Adipocyte (in vitro differentiated cells): ENCODE measurements at regions not wholly inside any gene's neighbourhood (a gene's known extent, or its start where the extent isn't known, plus 50 kb on each side); places are given as distances from the start of the nearest gene placed in this dataset.
A peak's percentile ranks its signal among the peaks of the same experiment; 100 is the strongest.
"Not testable (repeated sequence)": the region's sequence is repeated elsewhere in the genome, so short reads cannot be mapped to it uniquely, and the experiment has no call there.

Experiments used
- DNase-seq: peaks from one replicate; pipeline ENCODE4 v3.0.0-alpha.2; 2015; ENCODE audit warnings: low read depth
- H3K27me3 ChIP-seq: replicated peaks from 2 replicates; pipeline ENCODE4 v1.7.0; 2013; ENCODE audit warnings: mild to moderate bottlenecking, low read length, moderate library complexity; ENCODE audit not compliant: control insufficient read depth, insufficient read depth
- H3K36me3 ChIP-seq: 2 replicates; pipeline ENCODE4 v1.7.0; 2013; ENCODE audit warnings: low read length, mild to moderate bottlenecking, moderate library complexity; ENCODE audit not compliant: control insufficient read depth, insufficient read depth, severe bottlenecking
- H3K4me1 ChIP-seq: 2 replicates; pipeline ENCODE4 v1.7.0; 2013; ENCODE audit warnings: mild to moderate bottlenecking, low read length, moderate library complexity; ENCODE audit not compliant: control insufficient read depth, insufficient read depth
- H3K4me3 ChIP-seq: 2 replicates; pipeline ENCODE4 v1.7.0; 2013; ENCODE audit warnings: mild to moderate bottlenecking, low read length, moderate library complexity
- H3K9ac ChIP-seq: 2 replicates; pipeline ENCODE4 v1.7.0; 2013; ENCODE audit warnings: mild to moderate bottlenecking, low read length, moderate library complexity
- H3K9me3 ChIP-seq: 2 replicates; pipeline ENCODE4 v1.7.0; 2013; ENCODE audit warnings: mild to moderate bottlenecking, low read length, moderate library complexity; ENCODE audit not compliant: control insufficient read depth

DNA sequence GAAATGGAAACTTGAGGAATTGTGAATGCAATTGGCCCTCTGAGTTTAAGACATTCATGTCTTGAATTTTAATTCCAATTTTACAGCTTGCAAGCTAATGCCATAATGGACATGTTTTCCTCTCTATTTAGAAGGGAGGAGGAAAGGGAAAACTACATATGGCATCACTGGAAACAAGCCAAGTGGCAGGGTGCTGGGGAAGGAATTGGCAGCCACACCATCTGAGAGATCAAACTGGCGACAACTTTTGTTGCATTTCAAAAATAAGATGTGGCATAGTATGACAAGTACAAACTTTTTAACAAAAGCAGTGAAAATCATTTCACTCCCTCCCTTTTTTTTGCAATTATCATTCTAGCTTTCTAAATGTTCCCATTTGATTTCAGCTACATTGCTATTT lies 615.6 kb downstream of the CENPC start:
- no peaks in the 10 kb centered on the region for H3K4me1 ChIP-seq
- no peaks in the 10 kb centered on the region for H3K27me3 ChIP-seq
- H3K4me3 ChIP-seq: no peak overlapping the region
- no peak overlapping the region for H3K9ac ChIP-seq
- no peaks in the 10 kb centered on the region for H3K9me3 ChIP-seq
- H3K36me3 ChIP-seq: no peaks in the 10 kb centered on the region
- no peak for DNase-seq

DNA sequence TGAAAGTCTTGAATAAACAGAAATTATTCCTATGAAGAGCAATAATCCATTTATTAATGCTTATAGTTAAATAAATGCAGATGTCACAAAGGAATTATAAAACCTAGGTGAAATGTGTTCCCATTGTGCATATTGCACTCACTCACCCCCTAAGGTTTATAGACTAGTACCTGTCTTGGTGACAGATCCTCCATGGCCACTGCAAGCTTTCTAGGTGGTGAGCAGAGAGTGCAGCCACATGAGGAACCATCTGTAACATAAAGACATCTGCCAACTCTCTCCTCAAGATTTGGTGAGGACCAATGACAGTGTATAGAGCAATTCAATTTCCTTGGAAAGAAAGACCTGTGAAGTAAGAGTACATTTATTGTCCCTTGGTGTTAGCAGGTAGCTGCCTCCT lies 616.4 kb downstream of the CENPC start:
- not testable (repeated sequence) for DNase-seq, H3K9me3 ChIP-seq, H3K4me3 ChIP-seq, H3K36me3 ChIP-seq, H3K9ac ChIP-seq, H3K4me1 ChIP-seq, H3K27me3 ChIP-seq

DNA sequence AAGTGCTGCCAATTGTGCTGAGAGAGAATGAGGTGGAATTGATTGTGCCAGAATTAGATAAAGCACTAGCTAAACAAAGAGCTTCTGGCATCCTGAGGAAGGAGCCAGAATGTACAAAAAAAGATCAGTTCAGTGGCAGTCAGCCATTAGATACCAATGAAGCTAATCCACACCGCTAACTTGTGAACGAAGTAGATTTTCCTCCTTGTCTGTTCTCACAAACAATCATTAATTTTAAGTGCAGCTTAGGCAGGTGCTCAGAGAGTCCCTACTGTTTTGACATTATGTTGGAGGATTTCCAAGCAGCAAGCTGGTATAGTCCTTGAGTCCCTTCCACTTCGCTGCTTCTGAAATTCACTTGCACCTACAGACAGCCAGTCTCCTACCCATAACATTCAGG lies 617.4 kb downstream of the CENPC start:
- H3K4me3 ChIP-seq: no peak overlapping the region
- no peaks in the 10 kb centered on the region for H3K9me3 ChIP-seq
- no peak for DNase-seq
- no peaks in the 10 kb centered on the region for H3K36me3 ChIP-seq
- no peaks in the 10 kb centered on the region for H3K27me3 ChIP-seq
- no peak overlapping the region for H3K9ac ChIP-seq
- H3K4me1 ChIP-seq: no peaks in the 10 kb centered on the region

DNA sequence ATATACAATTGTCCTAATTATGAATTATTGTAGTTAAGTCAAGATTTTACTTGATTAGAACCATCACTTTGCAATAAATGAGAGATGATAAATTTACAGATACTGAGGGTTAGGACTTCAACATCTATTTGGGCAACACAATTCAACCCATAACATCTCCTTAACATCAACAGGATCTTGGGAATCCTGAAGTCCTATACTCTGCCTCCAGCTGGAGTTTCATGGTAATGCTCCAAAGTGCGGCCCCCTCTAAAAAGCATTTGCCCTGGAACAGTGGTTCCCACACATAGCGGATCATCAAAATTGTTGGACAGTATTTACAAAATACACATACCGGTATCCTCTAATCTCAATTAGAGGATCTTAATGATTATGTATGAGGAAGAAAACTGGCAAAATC lies 618.6 kb downstream of the CENPC start:
- Histone ChIP-seq H3K9me3 (no peaks in the 10 kb centered on the region), H3K4me1 (no peaks in the 10 kb centered on the region), H3K36me3 (no peaks in the 10 kb centered on the region), H3K9ac (no peak overlapping the region), H3K27me3 (no peaks in the 10 kb centered on the region), H3K4me3 (no peak overlapping the region)
- DNase-seq: no peak

DNA sequence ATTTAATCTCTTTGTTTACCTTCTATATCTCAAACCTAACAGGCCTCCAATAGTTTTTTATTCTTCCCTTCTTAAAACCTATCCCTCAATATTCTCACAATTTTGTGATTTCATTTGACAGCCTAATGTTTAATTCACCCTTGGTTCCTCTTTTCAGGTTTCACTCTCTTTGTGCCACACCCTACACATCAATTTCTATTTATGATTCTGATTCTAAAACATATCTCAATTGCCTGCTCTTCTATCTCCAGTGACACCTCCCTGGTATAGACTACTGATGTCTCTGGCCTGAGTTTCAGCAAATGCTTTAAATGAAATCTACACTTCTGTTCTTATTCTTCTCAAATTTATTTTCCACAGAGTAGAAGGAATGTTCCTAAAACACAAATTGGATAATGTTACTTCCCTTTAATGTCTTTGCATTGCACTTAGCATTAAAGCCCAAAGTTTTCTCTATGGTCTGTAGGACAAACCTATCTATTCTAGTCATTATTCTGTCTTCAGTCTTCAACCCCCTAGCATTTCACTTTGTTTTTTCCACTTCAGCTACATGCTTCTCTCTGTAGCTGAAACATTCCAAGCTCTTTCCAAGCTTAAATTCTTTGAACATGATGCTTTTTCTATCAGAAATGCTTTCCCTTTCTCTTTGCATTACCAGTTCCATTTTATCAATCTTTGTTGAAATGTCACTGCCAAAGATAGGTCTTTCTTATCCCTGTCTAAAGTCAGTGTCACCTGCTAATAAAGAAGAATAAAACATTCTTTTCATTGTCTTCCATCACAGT lies 622.0 kb downstream of the CENPC start:
- no peaks in the 10 kb centered on the region for H3K27me3 ChIP-seq
- H3K36me3 ChIP-seq: no peaks in the 10 kb centered on the region
- no peaks in the 10 kb centered on the region for H3K4me1 ChIP-seq
- H3K9me3 ChIP-seq: no peaks in the 10 kb centered on the region
- DNase-seq: peak; percentile 48
- no peak overlapping the region for H3K4me3 ChIP-seq
- no peak overlapping the region for H3K9ac ChIP-seq

DNA sequence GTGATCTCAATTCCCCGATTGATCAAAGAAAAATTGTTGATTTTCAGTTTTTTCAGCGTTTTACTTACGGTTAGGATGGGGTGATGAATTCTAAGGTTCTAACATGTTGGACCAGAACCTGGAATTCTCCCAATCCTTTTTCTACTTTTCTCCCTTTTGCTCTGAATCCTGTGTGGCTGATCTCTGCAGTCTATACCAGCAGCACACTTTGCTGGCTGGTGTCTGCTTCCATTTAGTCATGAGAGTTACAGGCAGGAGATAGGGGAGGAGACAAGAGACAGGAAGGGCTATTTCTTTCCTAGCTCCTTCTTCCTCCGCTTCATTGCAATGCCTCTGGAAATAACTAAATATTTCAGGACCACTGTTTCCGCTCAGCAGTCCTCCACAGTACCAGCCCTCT lies 623.9 kb downstream of the CENPC start:
- H3K4me1 ChIP-seq: no peaks in the 10 kb centered on the region
- no peak overlapping the region for H3K4me3 ChIP-seq
- H3K9ac ChIP-seq: no peak overlapping the region
- H3K36me3 ChIP-seq: no peaks in the 10 kb centered on the region
- H3K9me3 ChIP-seq: no peaks in the 10 kb centered on the region
- no peaks in the 10 kb centered on the region for H3K27me3 ChIP-seq
- DNase-seq: no peak

DNA sequence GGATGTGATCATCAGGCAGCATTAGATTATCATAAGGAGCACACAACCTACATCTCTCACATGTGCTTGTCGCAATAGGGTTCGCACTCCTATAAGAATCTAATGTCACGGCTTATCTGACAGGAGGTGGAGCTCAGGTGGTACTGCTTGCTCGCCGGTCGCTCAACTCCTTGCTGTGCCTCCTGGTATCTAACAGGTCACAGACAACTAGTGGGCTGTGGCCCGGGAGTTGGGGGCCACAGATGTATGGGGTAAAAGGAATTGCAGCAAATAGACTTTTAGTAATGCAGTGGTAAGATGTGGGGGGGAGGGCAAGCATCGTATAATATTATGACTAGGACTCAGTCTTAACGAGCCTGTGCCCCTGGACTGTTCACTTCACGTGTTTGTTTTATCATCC lies 624.8 kb downstream of the CENPC start:
- no peaks in the 10 kb centered on the region for H3K4me1 ChIP-seq
- no peak overlapping the region for H3K9ac ChIP-seq
- no peaks in the 10 kb centered on the region for H3K9me3 ChIP-seq
- no peaks in the 10 kb centered on the region for H3K36me3 ChIP-seq
- H3K27me3 ChIP-seq: no peaks in the 10 kb centered on the region
- DNase-seq: no peak
- H3K4me3 ChIP-seq: no peak overlapping the region

DNA sequence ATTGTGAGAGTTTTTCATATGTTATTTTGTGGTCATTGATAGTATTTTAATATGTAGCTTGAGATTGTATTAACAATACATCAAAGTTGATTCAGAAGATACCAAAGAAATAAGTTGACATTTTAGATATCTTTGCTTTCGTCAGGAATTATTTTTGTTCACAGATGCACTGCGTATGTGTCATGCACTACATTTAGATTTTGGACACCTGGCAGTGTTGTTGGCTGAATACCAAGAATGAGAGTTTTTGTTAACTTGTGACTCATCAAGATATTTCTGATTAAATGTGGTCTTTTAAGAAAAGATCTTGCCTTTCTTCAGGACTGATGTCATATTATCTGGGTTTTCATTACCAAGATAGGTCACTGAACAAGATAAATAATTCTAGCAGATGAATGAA lies 633.4 kb downstream of the CENPC start:
- H3K27me3 ChIP-seq: no peaks in the 10 kb centered on the region
- no peak overlapping the region for H3K9ac ChIP-seq

DNA sequence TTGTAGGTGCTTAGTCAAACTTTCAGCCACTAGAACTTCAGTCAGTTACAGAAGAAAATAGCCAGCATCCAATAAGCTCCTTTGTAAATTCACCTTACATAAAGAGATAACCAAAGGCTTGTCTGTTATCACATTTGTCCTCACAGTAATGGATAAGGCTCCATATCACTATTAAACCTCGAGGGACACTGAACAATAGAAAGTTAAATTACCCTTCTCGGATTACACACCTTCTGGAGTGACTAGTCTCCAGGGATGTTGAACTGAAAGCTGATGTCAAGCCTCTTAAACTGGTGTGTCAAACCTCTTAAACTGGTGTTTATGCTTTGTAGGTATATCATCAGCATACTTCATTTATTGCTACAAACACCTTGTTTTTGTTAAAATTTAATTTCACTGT lies 639.0 kb downstream of the CENPC start:
- H3K4me3 ChIP-seq: no peak overlapping the region
- no peak overlapping the region for H3K9ac ChIP-seq
- no peak for DNase-seq
- H3K27me3 ChIP-seq: no peaks in the 10 kb centered on the region
- H3K36me3 ChIP-seq: no peaks in the 10 kb centered on the region
- H3K9me3 ChIP-seq: no peaks in the 10 kb centered on the region
- H3K4me1 ChIP-seq: no peaks in the 10 kb centered on the region

More for the DNA sequence above, 633.4 kb downstream of the CENPC start:
- Histone ChIP-seq H3K9me3 (no peaks in the 10 kb centered on the region), H3K4me3 (no peak overlapping the region), H3K36me3 (no peaks in the 10 kb centered on the region), H3K4me1 (no peaks in the 10 kb centered on the region)
- peak; percentile 44 for DNase-seq

DNA sequence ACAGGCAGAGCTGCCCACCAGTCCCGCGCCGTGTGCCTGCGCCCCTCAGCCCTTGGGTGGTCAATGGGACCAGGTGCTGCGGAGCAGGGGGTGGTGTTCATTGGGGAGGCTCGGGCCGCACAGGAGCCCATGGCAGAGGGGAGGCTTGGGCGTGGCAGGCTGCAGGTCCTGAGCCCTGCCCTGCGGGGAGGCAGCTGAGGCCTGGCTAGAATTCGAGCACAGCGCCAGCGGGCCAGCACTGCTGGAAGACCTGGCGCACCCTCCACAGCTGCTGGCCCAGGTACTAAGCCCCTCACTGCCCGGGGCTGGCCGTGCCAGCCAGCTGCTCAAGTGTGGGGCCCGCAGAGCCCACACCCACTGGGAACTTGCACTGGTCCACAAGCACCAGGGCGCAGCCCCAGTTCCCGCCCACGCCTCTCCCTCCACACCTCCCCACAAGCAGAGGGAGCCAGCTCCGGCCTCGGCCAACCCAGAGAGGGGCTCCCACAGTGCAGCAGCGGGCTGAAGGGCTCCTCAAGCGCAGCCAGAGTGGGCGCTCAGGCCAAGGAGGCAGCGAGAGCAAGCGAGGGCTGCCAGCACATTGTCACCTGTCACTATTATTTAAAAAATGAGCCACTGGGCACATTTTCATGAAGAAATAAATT lies 645.8 kb downstream of the CENPC start:
- H3K9me3 ChIP-seq: no peaks in the 10 kb centered on the region
- no peak overlapping the region for H3K9ac ChIP-seq
- no peak for DNase-seq
- H3K36me3 ChIP-seq: no peaks in the 10 kb centered on the region
- no peaks in the 10 kb centered on the region for H3K27me3 ChIP-seq
- H3K4me3 ChIP-seq: no peak overlapping the region
- H3K4me1 ChIP-seq: no peaks in the 10 kb centered on the region

DNA sequence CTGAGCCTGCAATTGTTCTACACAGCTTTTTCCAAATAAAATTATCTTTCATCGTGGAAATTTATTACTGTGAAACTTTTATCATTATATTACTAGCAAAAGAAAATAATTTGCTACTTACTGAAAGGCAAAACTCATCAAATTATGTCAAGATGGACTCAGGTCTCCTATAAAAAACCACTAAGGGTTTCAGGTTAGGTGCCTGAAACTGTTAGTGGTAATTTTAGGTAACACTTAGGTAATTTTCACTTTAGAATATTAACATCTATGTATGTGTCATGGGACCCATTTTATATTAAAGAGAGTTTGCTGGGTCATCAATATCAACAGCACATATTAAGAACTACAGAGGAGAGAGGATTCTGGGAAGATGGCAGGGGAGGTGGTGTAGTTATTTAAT lies 651.5 kb downstream of the CENPC start:
- no peak for DNase-seq
- no peaks in the 10 kb centered on the region for H3K9me3 ChIP-seq
- H3K4me3 ChIP-seq: no peak overlapping the region
- no peaks in the 10 kb centered on the region for H3K27me3 ChIP-seq
- no peak overlapping the region for H3K9ac ChIP-seq
- H3K4me1 ChIP-seq: no peaks in the 10 kb centered on the region
- no peaks in the 10 kb centered on the region for H3K36me3 ChIP-seq

DNA sequence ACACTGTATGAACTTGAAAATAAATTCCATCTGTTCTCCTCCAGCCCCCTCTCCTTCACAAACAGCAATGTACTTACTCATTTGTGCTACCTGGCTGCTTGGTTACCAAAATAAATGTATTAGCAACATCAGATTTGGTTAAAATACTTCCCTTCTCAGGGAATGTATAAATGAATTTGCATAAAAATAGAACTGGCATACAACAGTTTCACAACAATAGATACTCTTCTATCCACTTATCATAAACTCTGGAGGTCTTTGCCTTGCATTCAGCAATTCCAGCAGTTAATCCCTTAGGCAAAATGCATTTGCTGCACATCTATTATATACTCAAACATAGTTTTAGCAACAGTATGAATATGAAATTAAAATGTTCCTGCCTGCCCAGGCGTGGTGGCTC lies 658.2 kb downstream of the CENPC start:
- no peaks in the 10 kb centered on the region for H3K27me3 ChIP-seq
- no peaks in the 10 kb centered on the region for H3K9me3 ChIP-seq
- no peak overlapping the region for H3K4me3 ChIP-seq
- no peak for DNase-seq
- no peaks in the 10 kb centered on the region for H3K36me3 ChIP-seq
- H3K4me1 ChIP-seq: no peaks in the 10 kb centered on the region
- H3K9ac ChIP-seq: no peak overlapping the region
